IMR-90 (cell line): ENCODE measurements at regions not wholly inside any gene's neighbourhood (a gene's known extent, or its start where the extent isn't known, plus 50 kb on each side); places are given as distances from the start of the nearest gene placed in this dataset.

Experiments used
- ATAC-seq: fragments of 200-7000 bp; cut with Tn5 transposase; 2 replicates; pipeline ENCODE4 v1.9.1; 2020; ENCODE audit warnings: low read depth, mild to moderate bottlenecking, moderate library complexity
- BruUV-seq: library from RNA; stranded (reverse); fragments of 400-500 nt; replicated peaks from 2 replicates; lab custom pipeline; 2021; lab: Mats Ljungman, UMichigan
- CTCF ChIA-PET: fragments of 300-600 bp; formaldehyde crosslinking; extraction: SDS; loops from one replicate; lab custom pipeline; 2021; ENCODE audit warnings: antibody characterized with exemption; lab: Yijun Ruan, JAX
- POLR2A ChIA-PET: fragments of 300-600 bp; sonication (Branson Sonifier 250); formaldehyde crosslinking; loops from one replicate; lab custom pipeline; 2022; ENCODE audit warnings: antibody characterized with exemption; ENCODE audit not compliant: unreplicated experiment; lab: Charles Lee
- DNase-seq: peaks from one replicate; pipeline ENCODE4 v3.0.0; 2013
- H2AFZ ChIP-seq: replicated peaks from 2 replicates; pipeline ENCODE3; 2013; ENCODE audit warnings: low read length, mild to moderate bottlenecking; ENCODE audit not compliant: poor library complexity
- H2AK5ac ChIP-seq: 2 replicates; pipeline ENCODE4 v1.6.1; 2013; ENCODE audit warnings: low read depth, low read length, inconsistent platforms
- H2AK9ac ChIP-seq: replicated peaks from 2 replicates; pipeline ENCODE3; 2013; ENCODE audit warnings: mild to moderate bottlenecking, low read depth, low read length, moderate library complexity; ENCODE audit not compliant: poor library complexity
- H2BK120ac ChIP-seq: 2 replicates; pipeline ENCODE4 v1.6.1; 2013; ENCODE audit warnings: low read depth, low read length, inconsistent platforms
- H2BK15ac ChIP-seq: 3 replicates; pipeline ENCODE4 v1.6.1; 2013; ENCODE audit warnings: low read depth, low read length, inconsistent platforms
- H2BK20ac ChIP-seq: 2 replicates; pipeline ENCODE4 v1.6.1; 2013; ENCODE audit warnings: low read depth, mild to moderate bottlenecking, inconsistent platforms, low read length, moderate library complexity
- H2BK5ac ChIP-seq: 2 replicates; pipeline ENCODE4 v1.6.1; 2013; ENCODE audit warnings: mild to moderate bottlenecking, low read depth, low read length, inconsistent platforms; ENCODE audit not compliant: poor library complexity, severe bottlenecking
- H3K14ac ChIP-seq: replicated peaks from 2 replicates; pipeline ENCODE4 v1.6.1; 2013; ENCODE audit warnings: low read depth, low read length, inconsistent platforms
- H3K18ac ChIP-seq: 2 replicates; pipeline ENCODE4 v1.6.1; 2013; ENCODE audit warnings: low read depth, low read length, control low read depth
- H3K23ac ChIP-seq: 2 replicates; pipeline ENCODE4 v1.6.1; 2013; ENCODE audit warnings: low read depth, low read length, inconsistent platforms
- H3K27ac ChIP-seq: 2 replicates; pipeline ENCODE4 v1.5.1; 2013; ENCODE audit warnings: mild to moderate bottlenecking, control low read depth, low read length; ENCODE audit not compliant: insufficient read depth
- H3K27me3 ChIP-seq: 2 replicates; pipeline ENCODE4 v1.6.1; 2013; ENCODE audit warnings: low read length; ENCODE audit not compliant: control insufficient read depth, insufficient read depth
- H3K36me3 ChIP-seq: 2 replicates; pipeline ENCODE4 v1.6.1; 2013; ENCODE audit warnings: low read length, mixed read lengths; ENCODE audit not compliant: control insufficient read depth, insufficient read depth
- H3K4ac ChIP-seq: 2 replicates; pipeline ENCODE4 v1.6.1; 2013; ENCODE audit warnings: low read depth, low read length, inconsistent platforms
- H3K4me1 ChIP-seq: 2 replicates; pipeline ENCODE4 v1.6.1; 2013; ENCODE audit warnings: low read length, mixed read lengths; ENCODE audit not compliant: control insufficient read depth, insufficient read depth
- H3K4me2 ChIP-seq: 2 replicates; pipeline ENCODE4 v1.6.1; 2013; ENCODE audit warnings: low read depth, mild to moderate bottlenecking, control low read depth, low read length, moderate library complexity
- H3K4me3 ChIP-seq: 2 replicates; pipeline ENCODE4 v1.5.1; 2013; ENCODE audit warnings: low read depth, mild to moderate bottlenecking, control low read depth, low read length, moderate library complexity; ENCODE audit not compliant: insufficient read depth
- H3K56ac ChIP-seq: 2 replicates; pipeline ENCODE4 v1.6.1; 2013; ENCODE audit warnings: low read length, inconsistent platforms; ENCODE audit not compliant: insufficient read depth; ENCODE audit errors: extremely low read depth
- H3K79me1 ChIP-seq, 2 experiments: 2 replicates each; pipeline ENCODE4 v1.6.1; 2013; ENCODE audit warnings: low read length in 2 of 2, inconsistent platforms in 1 of 2, low read depth in 1 of 2
- H3K9ac ChIP-seq: 2 replicates; pipeline ENCODE4 v1.6.1; 2013; ENCODE audit warnings: low read depth, low read length, control low read depth
- H3K9me1 ChIP-seq: 2 replicates; pipeline ENCODE4 v1.6.1; 2013; ENCODE audit warnings: low read length, inconsistent platforms; ENCODE audit not compliant: insufficient read depth
- H3K9me3 ChIP-seq: 2 replicates; pipeline ENCODE4 v1.6.1; 2013; ENCODE audit warnings: low read length; ENCODE audit not compliant: control insufficient read depth, insufficient read depth
- H4K20me1 ChIP-seq: 2 replicates; pipeline ENCODE4 v1.6.1; 2013; ENCODE audit warnings: low read length, inconsistent platforms; ENCODE audit not compliant: insufficient read depth
- H4K5ac ChIP-seq: 2 replicates; pipeline ENCODE4 v1.6.1; 2013; ENCODE audit warnings: mild to moderate bottlenecking, low read depth, low read length, control low read depth
- H4K8ac ChIP-seq, 2 experiments: 2 replicates each; pipeline ENCODE4 v1.6.1; 2013; ENCODE audit warnings: low read depth in 2 of 2, low read length in 2 of 2, control low read depth in 1 of 2, inconsistent platforms in 1 of 2
- H4K91ac ChIP-seq: 2 replicates; pipeline ENCODE4 v1.6.1; 2013; ENCODE audit warnings: low read depth, low read length, inconsistent platforms; ENCODE audit not compliant: insufficient read depth
- BHLHE40 ChIP-seq: fragments of 150-350 bp; IDR thresholded peaks from 2 replicates; pipeline ENCODE4 v1.6.1; 2016; ENCODE audit warnings: mild to moderate bottlenecking, low read depth, low read length
- CEBPB ChIP-seq: IDR thresholded peaks from 2 replicates; pipeline ENCODE4 v1.6.1; 2012; ENCODE audit warnings: low read depth, low read length, improper control_type of control experiment
- CHD1 ChIP-seq: IDR thresholded peaks from 2 replicates; pipeline ENCODE4 v1.6.1; 2012; ENCODE audit warnings: low read depth, low read length, improper control_type of control experiment
- CTCF ChIP-seq: conservative IDR thresholded peaks from 2 replicates; pipeline ENCODE4 v1.5.1; 2012; ENCODE audit warnings: mild to moderate bottlenecking, low read depth, low read length, improper control_type of control experiment
- ELK1 ChIP-seq: fragments of 150-350 bp; IDR thresholded peaks from 2 replicates; pipeline ENCODE4 v1.6.1; 2016; ENCODE audit warnings: low read depth, mild to moderate bottlenecking, low read length, moderate library complexity, borderline replicate concordance
- FOS ChIP-seq: fragments of 150-350 bp; IDR thresholded peaks from 2 replicates; pipeline ENCODE4 v1.6.1; 2016; ENCODE audit warnings: low read depth, low read length
- MAFK ChIP-seq: IDR thresholded peaks from 2 replicates; pipeline ENCODE4 v1.6.1; 2012; ENCODE audit warnings: low read depth, low read length, improper control_type of control experiment
- MAZ ChIP-seq: IDR thresholded peaks from 2 replicates; pipeline ENCODE4 v1.6.1; 2012; ENCODE audit warnings: low read depth, mild to moderate bottlenecking, low read length, improper control_type of control experiment, moderate library complexity, borderline replicate concordance
- MXI1 ChIP-seq: IDR thresholded peaks from 2 replicates; pipeline ENCODE4 v1.6.1; 2012; ENCODE audit warnings: low read depth, mild to moderate bottlenecking, low read length, moderate library complexity, borderline replicate concordance
- NFE2L2 ChIP-seq: fragments of 150-350 bp; IDR thresholded peaks from 2 replicates; pipeline ENCODE4 v1.6.1; 2016; ENCODE audit warnings: low read depth, mild to moderate bottlenecking, low read length
- POLR2A ChIP-seq: IDR thresholded peaks from 2 replicates; pipeline ENCODE4 v1.6.1; 2012; ENCODE audit warnings: mild to moderate bottlenecking, low read depth, low read length
- RAD21 ChIP-seq: IDR thresholded peaks from 2 replicates; pipeline ENCODE4 v1.6.1; 2012; ENCODE audit warnings: low read length, improper control_type of control experiment
- RCOR1 ChIP-seq: IDR thresholded peaks from 2 replicates; pipeline ENCODE4 v1.6.1; 2012; ENCODE audit warnings: mild to moderate bottlenecking, low read length, improper control_type of control experiment; ENCODE audit not compliant: insufficient replicate concordance
- RFX5 ChIP-seq: IDR thresholded peaks from 2 replicates; pipeline ENCODE4 v1.8.0; 2012; ENCODE audit warnings: low read depth, mild to moderate bottlenecking, low read length, moderate library complexity
- SMC3 ChIP-seq: fragments of 150-350 bp; IDR thresholded peaks from 2 replicates; pipeline ENCODE4 v1.6.1; 2016; ENCODE audit warnings: low read depth, mild to moderate bottlenecking, antibody characterized with exemption, low read length, moderate library complexity
- WGBS, 2 experiments: methylation state at CpG; one replicate each; pipeline versions ENCODE4 v1.1.5 to v1.1.7; 2013; ENCODE audit warnings: missing lambda C conversion rate in 2 of 2; ENCODE audit not compliant: insufficient read length in 1 of 2; ENCODE audit errors: extremely low coverage in 2 of 2; 5-methylcytosine and 5-hydroxymethylcytosine counted together
- dilution Hi-C: fragments of 300-500 bp; cut with HindIII; formaldehyde crosslinking; loops from one replicate; pipeline ENCODE4 v1.14.3; 2018; ENCODE audit warnings: low sequenced_read_pairs; ENCODE audit not compliant: unreplicated experiment
- in situ Hi-C: fragments of 300-500 bp; cut with MboI; formaldehyde crosslinking; loops from 3 replicates; pipeline ENCODE4 v1.14.3; 2019; ENCODE audit warnings: low sequenced_read_pairs, inconsistent platforms, mixed read lengths
- intact Hi-C: fragments of 100-400 bp; cut with micrococcal nuclease; formaldehyde crosslinking; loops from 2 replicates; pipeline ENCODE4 v1.10.0; 2022
- TF ChIP-seq, protein P1 (sequence below): fragments of 150-350 bp; IDR thresholded peaks from 2 replicates; pipeline ENCODE4 v1.6.1; 2017; ENCODE audit warnings: mild to moderate bottlenecking, antibody characterized with exemption, low read length, low read depth

GRCh38 chr12:42686514-42687172 is 97.1 kb upstream of the PRICKLE1 start:
- ChIA-PET POLR2A (no interaction called here), CTCF (no interaction called here)
- H4K5ac ChIP-seq = no peak overlapping the region
- H2BK15ac ChIP-seq = no peak overlapping the region
- H3K4me3 ChIP-seq = no peak overlapping the region
- H3K9me3 ChIP-seq = no peaks in the 10 kb centered on the region
- no peak overlapping the region for H3K4ac ChIP-seq
- peak overlapping the region; percentile 9 for H2AFZ ChIP-seq
- H3K4me2 ChIP-seq = no peak overlapping the region
- peaks cover 3% of the 10 kb centered on the region; the same call in 1 of the 2 replicates for H3K4me1 ChIP-seq
- no TSS peak for BruUV-seq
- H2AK9ac ChIP-seq = no peak overlapping the region
- H3K27me3 ChIP-seq = no peaks in the 10 kb centered on the region
- ATAC-seq (no peak), DNase-seq (peak; percentile 52)
- H3K56ac ChIP-seq = no peak overlapping the region; the same call in 1 of the 2 replicates
- H3K9ac ChIP-seq = no peak overlapping the region
- no peaks in the 10 kb centered on the region for H3K36me3 ChIP-seq
- no peak overlapping the region for H2AK5ac ChIP-seq
- dilution Hi-C loops (no loop called here), in situ Hi-C loops (no loop called here), intact Hi-C loops (no loop called here)
- TF ChIP-seq, protein P1, sequence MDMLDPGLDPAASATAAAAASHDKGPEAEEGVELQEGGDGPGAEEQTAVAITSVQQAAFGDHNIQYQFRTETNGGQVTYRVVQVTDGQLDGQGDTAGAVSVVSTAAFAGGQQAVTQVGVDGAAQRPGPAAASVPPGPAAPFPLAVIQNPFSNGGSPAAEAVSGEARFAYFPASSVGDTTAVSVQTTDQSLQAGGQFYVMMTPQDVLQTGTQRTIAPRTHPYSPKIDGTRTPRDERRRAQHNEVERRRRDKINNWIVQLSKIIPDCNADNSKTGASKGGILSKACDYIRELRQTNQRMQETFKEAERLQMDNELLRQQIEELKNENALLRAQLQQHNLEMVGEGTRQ = no peak
- no peak for TF ChIP-seq BHLHE40
- TF ChIP-seq FOS = no peak
- no peak for TF ChIP-seq CTCF
- TF ChIP-seq RFX5 = no peak
- TF ChIP-seq NFE2L2 = no peak
- no peak for TF ChIP-seq MAFK
- TF ChIP-seq RAD21 = no peak
- TF ChIP-seq MAZ = no peak
- no peak for TF ChIP-seq SMC3
- TF ChIP-seq CEBPB = no peak
- TF ChIP-seq POLR2A = no peak
- TF ChIP-seq MXI1 = no peak
- no peak for TF ChIP-seq CHD1
- TF ChIP-seq ELK1 = no peak
- TF ChIP-seq RCOR1 = no peak
- no peaks in the 10 kb centered on the region for H3K9me1 ChIP-seq
- H3K27ac ChIP-seq = no peak overlapping the region
- H3K18ac ChIP-seq = no peak overlapping the region
- H4K20me1 ChIP-seq = no peaks in the 10 kb centered on the region
- H2BK20ac ChIP-seq = no peak overlapping the region
- H3K23ac ChIP-seq = no peak overlapping the region
- no peak overlapping the region for H2BK5ac ChIP-seq
- H4K8ac ChIP-seq = no peak overlapping the region
- no peaks in the 10 kb centered on the region for H3K79me1 ChIP-seq
- H3K14ac ChIP-seq = no peak overlapping the region
- WGBS, 2 experiments = no CpG with 5 or more reads among the region's 3 CpGs
- H4K91ac ChIP-seq = no peak overlapping the region
- H2BK120ac ChIP-seq = no peak overlapping the region
